Liver (tissue), 3 donors: ENCODE measurements at regions not wholly inside any gene's neighbourhood (a gene's known extent, or its start where the extent isn't known, plus 50 kb on each side); places are given as distances from the start of the nearest gene placed in this dataset.

ENCODE experiments used
- EGR1 ChIP-seq, 2 donors: IDR thresholded peaks; 2 replicates each; pipeline ENCODE4 v1.6.1; 2016 to 2018; ENCODE audit warnings: antibody characterized with exemption in 2 of 2, low read depth in 2 of 2
- GABPA ChIP-seq, 2 donors: IDR thresholded peaks in 1 of 2; conservative IDR thresholded peaks in 1 of 2; 2 replicates each; pipeline ENCODE4 v1.6.1; 2016; ENCODE audit warnings: antibody characterized with exemption in 2 of 2, mild to moderate bottlenecking in 1 of 2, moderate library complexity in 1 of 2
- HNF4G ChIP-seq: IDR thresholded peaks from 2 replicates; pipeline ENCODE4 v1.6.1; 2016; ENCODE audit warnings: antibody characterized with exemption
- JUND ChIP-seq, 2 donors: IDR thresholded peaks; 2 replicates each; pipeline ENCODE4 v1.6.1; 2016; ENCODE audit warnings: antibody characterized with exemption in 2 of 2
- RAD21 ChIP-seq, 2 donors: IDR thresholded peaks; 2 replicates each; pipeline ENCODE4 v1.6.1; 2016; ENCODE audit warnings: antibody characterized with exemption in 2 of 2, mild to moderate bottlenecking in 2 of 2
- TAF1 ChIP-seq: conservative IDR thresholded peaks from 2 replicates; pipeline ENCODE4 v1.6.1; 2016; ENCODE audit warnings: antibody characterized with exemption, mild to moderate bottlenecking
- YY1 ChIP-seq: IDR thresholded peaks from 2 replicates; pipeline ENCODE4 v1.6.1; 2016; ENCODE audit warnings: antibody characterized with exemption, mild to moderate bottlenecking
- ZBTB33 ChIP-seq: IDR thresholded peaks from 2 replicates; pipeline ENCODE4 v1.6.1; 2016; ENCODE audit warnings: antibody characterized with exemption
- TF ChIP-seq, protein P1 (sequence below): fragments of 150-350 bp; IDR thresholded peaks from 2 replicates; pipeline ENCODE4 v1.5.1; 2017; ENCODE audit warnings: improper control_type of control experiment, low read depth, low read length; ENCODE audit not compliant: missing input control
- TF ChIP-seq, protein P2 (sequence below): IDR thresholded peaks from 2 replicates; pipeline ENCODE4 v1.6.1; 2016; ENCODE audit warnings: antibody characterized with exemption
- TF ChIP-seq, protein P3 (sequence below): IDR thresholded peaks from 2 replicates; pipeline ENCODE4 v1.6.1; 2016; ENCODE audit warnings: antibody characterized with exemption
- TF ChIP-seq, protein P4 (sequence below): IDR thresholded peaks from 2 replicates; pipeline ENCODE4 v1.6.1; 2016; ENCODE audit warnings: antibody characterized with exemption, mild to moderate bottlenecking
- donor health status: healthy.
- donor health status: healthy.

DNA sequence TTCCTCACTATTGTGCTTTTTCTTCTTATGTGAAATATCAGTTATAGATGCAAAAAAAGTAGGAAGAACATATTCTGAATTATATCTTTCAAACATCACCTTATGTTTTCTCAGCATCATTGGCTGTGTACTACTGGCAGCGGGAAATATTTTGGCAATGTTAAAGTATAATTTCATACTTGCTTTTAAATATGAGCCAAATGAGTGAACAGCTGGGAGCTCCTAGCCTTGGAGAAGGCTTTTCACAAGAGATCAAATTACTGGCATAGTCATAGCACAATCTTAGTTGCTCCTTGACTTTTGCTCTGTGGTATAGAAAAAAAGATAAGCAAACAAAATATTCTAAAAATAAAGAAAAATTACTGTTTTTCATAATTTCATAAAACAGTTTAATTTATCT lies 1575.8 kb upstream of the PABPC4L start:
- TF ChIP-seq JUND (IDR thresholded peaks at IDR 0.05) = no peak
- no peak for TF ChIP-seq ZBTB33
- no peak for TF ChIP-seq RAD21 (IDR thresholded peaks at IDR 0.05)
- TF ChIP-seq, protein P1, sequence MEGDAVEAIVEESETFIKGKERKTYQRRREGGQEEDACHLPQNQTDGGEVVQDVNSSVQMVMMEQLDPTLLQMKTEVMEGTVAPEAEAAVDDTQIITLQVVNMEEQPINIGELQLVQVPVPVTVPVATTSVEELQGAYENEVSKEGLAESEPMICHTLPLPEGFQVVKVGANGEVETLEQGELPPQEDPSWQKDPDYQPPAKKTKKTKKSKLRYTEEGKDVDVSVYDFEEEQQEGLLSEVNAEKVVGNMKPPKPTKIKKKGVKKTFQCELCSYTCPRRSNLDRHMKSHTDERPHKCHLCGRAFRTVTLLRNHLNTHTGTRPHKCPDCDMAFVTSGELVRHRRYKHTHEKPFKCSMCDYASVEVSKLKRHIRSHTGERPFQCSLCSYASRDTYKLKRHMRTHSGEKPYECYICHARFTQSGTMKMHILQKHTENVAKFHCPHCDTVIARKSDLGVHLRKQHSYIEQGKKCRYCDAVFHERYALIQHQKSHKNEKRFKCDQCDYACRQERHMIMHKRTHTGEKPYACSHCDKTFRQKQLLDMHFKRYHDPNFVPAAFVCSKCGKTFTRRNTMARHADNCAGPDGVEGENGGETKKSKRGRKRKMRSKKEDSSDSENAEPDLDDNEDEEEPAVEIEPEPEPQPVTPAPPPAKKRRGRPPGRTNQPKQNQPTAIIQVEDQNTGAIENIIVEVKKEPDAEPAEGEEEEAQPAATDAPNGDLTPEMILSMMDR = no peak
- no peak for TF ChIP-seq EGR1 (IDR thresholded peaks at IDR 0.05; ENCODE audit: low read depth in 2 of 2)
- no peak for TF ChIP-seq HNF4G
- TF ChIP-seq, protein P2, sequence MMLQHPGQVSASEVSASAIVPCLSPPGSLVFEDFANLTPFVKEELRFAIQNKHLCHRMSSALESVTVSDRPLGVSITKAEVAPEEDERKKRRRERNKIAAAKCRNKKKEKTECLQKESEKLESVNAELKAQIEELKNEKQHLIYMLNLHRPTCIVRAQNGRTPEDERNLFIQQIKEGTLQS = no peak
- no peak for TF ChIP-seq YY1
- no peak for TF ChIP-seq TAF1
- TF ChIP-seq, protein P3, sequence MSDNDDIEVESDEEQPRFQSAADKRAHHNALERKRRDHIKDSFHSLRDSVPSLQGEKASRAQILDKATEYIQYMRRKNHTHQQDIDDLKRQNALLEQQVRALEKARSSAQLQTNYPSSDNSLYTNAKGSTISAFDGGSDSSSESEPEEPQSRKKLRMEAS = no peak
- no peak for TF ChIP-seq GABPA (IDR thresholded peaks at IDR 0.05 in 1 of 2, conservative IDR thresholded peaks at IDR 0.05 in 1 of 2)
- TF ChIP-seq, protein P4, sequence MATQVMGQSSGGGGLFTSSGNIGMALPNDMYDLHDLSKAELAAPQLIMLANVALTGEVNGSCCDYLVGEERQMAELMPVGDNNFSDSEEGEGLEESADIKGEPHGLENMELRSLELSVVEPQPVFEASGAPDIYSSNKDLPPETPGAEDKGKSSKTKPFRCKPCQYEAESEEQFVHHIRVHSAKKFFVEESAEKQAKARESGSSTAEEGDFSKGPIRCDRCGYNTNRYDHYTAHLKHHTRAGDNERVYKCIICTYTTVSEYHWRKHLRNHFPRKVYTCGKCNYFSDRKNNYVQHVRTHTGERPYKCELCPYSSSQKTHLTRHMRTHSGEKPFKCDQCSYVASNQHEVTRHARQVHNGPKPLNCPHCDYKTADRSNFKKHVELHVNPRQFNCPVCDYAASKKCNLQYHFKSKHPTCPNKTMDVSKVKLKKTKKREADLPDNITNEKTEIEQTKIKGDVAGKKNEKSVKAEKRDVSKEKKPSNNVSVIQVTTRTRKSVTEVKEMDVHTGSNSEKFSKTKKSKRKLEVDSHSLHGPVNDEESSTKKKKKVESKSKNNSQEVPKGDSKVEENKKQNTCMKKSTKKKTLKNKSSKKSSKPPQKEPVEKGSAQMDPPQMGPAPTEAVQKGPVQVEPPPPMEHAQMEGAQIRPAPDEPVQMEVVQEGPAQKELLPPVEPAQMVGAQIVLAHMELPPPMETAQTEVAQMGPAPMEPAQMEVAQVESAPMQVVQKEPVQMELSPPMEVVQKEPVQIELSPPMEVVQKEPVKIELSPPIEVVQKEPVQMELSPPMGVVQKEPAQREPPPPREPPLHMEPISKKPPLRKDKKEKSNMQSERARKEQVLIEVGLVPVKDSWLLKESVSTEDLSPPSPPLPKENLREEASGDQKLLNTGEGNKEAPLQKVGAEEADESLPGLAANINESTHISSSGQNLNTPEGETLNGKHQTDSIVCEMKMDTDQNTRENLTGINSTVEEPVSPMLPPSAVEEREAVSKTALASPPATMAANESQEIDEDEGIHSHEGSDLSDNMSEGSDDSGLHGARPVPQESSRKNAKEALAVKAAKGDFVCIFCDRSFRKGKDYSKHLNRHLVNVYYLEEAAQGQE = no peak
